ENCODE measurements at regions not wholly inside any gene's neighbourhood (a gene's known extent, or its start where the extent isn't known, plus 50 kb on each side); places are given as distances from the start of the nearest gene placed in this dataset.

DNA sequence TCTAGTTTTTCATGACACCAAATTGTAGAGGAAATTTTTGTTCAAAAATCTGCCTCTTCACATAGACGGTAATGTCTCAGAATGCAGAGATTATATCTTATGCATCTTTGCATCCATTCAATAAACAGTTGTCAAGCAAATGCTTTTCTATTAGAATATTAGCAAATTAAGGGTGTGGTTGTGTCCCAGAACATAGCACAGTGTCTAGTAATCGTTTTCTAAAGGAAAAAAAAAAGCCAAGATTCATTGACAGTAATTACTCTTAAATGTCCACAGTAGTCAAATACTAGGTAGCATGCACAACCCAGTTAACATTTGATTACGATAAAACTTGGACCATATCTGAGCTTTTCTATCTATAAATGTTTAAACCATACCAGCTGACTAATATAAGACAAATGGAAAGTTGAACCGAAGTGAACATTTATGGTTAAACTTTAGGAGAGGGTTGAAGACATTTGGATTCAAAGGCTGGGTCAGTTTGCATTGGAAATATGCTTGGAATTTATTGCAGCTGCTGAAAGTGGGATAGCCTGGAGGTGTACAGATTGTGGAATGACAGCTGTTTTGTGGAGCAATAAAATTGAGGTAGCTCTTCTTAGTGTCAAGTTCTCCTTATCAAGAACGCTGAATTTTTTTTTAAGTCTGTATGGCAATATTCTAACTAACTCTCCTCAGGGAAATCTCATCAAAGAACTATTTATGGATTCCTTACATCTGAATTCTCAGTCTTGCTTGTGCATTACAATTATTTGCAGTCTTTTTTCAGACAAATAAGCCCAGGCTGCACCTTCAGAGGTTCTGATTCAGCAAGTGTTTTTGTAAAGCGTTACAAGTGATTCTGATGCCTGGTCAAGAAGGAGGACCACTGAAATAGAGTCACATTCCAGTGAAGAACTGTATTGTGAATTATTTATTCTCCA lies 66.7 kb upstream of the ATP2B1 start:
- no peaks in the 10 kb centered on the region for H3K27me3 ChIP-seq (ENCODE audit: insufficient read depth, low read length)
- no peaks in the 10 kb centered on the region for H3K79me2 ChIP-seq (ENCODE audit: insufficient read depth, low read length)
- no peaks in the 10 kb centered on the region for H3K79me1 ChIP-seq (ENCODE audit: insufficient read depth, low read depth, low read length, poor library complexity, severe bottlenecking)
- H3K23me2 ChIP-seq (ENCODE audit: insufficient read length, low read depth, low read length, poor library complexity, severe bottlenecking), result no peaks in the 10 kb centered on the region
- H3K4me1 ChIP-seq (ENCODE audit: insufficient read depth, low read length), result no peaks in the 10 kb centered on the region
- H3K4me1 Mint-ChIP-seq, result peaks cover 4 to 5% of the 10 kb centered on the region in 2 experiments
- H3K9me3 Mint-ChIP-seq, result peaks cover 0 to 2% of the 10 kb centered on the region in 2 experiments; a peak in 1 of 5 replicates
- no peaks in the 10 kb centered on the region for H3K36me3 Mint-ChIP-seq (ENCODE audit: insufficient read depth in 1 of 3, low read depth in 3 of 3)
- no peak overlapping the region for H3K4ac ChIP-seq (ENCODE audit: low read depth, low read length)
- no peak overlapping the region for H4K5ac ChIP-seq (ENCODE audit: insufficient read length, low read depth, low read length)
- WGBS (ENCODE audit: extremely low coverage, insufficient read length, low lambda C conversion rate), result no CpG with 5 or more reads among the region's 6 CpGs
- H3K18ac ChIP-seq (ENCODE audit: insufficient read length, low read depth, low read length), result no peak overlapping the region
- no peak overlapping the region for H3K4me3 Mint-ChIP-seq
- H3K23ac ChIP-seq (ENCODE audit: insufficient read length, low read depth, low read length), result no peak overlapping the region
- no peaks in the 10 kb centered on the region for H3K9me3 ChIP-seq (ENCODE audit: control insufficient read depth, low read depth, low read length)
- TF ChIP-seq, protein P1, sequence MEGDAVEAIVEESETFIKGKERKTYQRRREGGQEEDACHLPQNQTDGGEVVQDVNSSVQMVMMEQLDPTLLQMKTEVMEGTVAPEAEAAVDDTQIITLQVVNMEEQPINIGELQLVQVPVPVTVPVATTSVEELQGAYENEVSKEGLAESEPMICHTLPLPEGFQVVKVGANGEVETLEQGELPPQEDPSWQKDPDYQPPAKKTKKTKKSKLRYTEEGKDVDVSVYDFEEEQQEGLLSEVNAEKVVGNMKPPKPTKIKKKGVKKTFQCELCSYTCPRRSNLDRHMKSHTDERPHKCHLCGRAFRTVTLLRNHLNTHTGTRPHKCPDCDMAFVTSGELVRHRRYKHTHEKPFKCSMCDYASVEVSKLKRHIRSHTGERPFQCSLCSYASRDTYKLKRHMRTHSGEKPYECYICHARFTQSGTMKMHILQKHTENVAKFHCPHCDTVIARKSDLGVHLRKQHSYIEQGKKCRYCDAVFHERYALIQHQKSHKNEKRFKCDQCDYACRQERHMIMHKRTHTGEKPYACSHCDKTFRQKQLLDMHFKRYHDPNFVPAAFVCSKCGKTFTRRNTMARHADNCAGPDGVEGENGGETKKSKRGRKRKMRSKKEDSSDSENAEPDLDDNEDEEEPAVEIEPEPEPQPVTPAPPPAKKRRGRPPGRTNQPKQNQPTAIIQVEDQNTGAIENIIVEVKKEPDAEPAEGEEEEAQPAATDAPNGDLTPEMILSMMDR (conservative IDR thresholded peaks at IDR 0.05), result no peak
- no peak overlapping the region for H3T11ph ChIP-seq (ENCODE audit: low read length)
- H2BK12ac ChIP-seq (ENCODE audit: insufficient read length, low read depth, low read length), result no peak overlapping the region
- H2AFZ ChIP-seq (ENCODE audit: low read length), result no peak overlapping the region
- no peak overlapping the region for H2BK120ac ChIP-seq (ENCODE audit: low read depth, low read length, poor library complexity, severe bottlenecking)
- H3K4me2 ChIP-seq (ENCODE audit: insufficient read depth, insufficient read length, low read length), result no peak overlapping the region
- no peak overlapping the region for H2AK5ac ChIP-seq (ENCODE audit: insufficient read length, low read length)
- H3K27me3 Mint-ChIP-seq (ENCODE audit: low read depth), result no peaks in the 10 kb centered on the region
- H4K20me1 ChIP-seq (ENCODE audit: control insufficient read depth, insufficient read depth, insufficient read length), result no peaks in the 10 kb centered on the region
- H2BK15ac ChIP-seq (ENCODE audit: low read depth, low read length), result no peak overlapping the region
- H3K9ac ChIP-seq (ENCODE audit: extremely low read depth, insufficient read length, low read length), result no peak overlapping the region
- no peak overlapping the region; a peak in 1 of 7 replicates for H3K27ac Mint-ChIP-seq
- DNase-seq, result no peak
- no peak overlapping the region for H3K14ac ChIP-seq (ENCODE audit: insufficient read depth, low read length)
- no peak overlapping the region for H4K8ac ChIP-seq (replicated peaks; ENCODE audit: insufficient read length, low read depth, low read length)
- H2BK20ac ChIP-seq (ENCODE audit: low read depth, low read length, poor library complexity, severe bottlenecking), result no peak overlapping the region
- H3K56ac ChIP-seq (ENCODE audit: insufficient read length, low read depth, low read length), result no peak overlapping the region
- no peak overlapping the region for H4K91ac ChIP-seq (ENCODE audit: insufficient read length, low read depth, low read length)
- H3K27ac ChIP-seq (ENCODE audit: insufficient read length, low read depth, low read length), result no peak overlapping the region
- no peak overlapping the region for H2BK5ac ChIP-seq (ENCODE audit: insufficient read length, low read length)

All from H9 (cell line).